Neural cell (in vitro differentiated cells): ENCODE measurements at regions not wholly inside any gene's neighbourhood (a gene's known extent, or its start where the extent isn't known, plus 50 kb on each side); places are given as distances from the start of the nearest gene placed in this dataset.

ENCODE experiments used
- H2AFZ ChIP-seq: fragments of 200-600, 300-800 bp; sonication (generic), shearing (Covaris generic); 2 replicates; pipeline ENCODE4 v1.6.0; 2014; ENCODE audit warnings: low read depth, mild to moderate bottlenecking, antibody characterized with exemption, low read length, moderate library complexity
- H3F3A ChIP-seq: fragments of 200-600 bp; shearing (Covaris generic); 2 replicates; pipeline ENCODE4 v1.6.1; 2016; ENCODE audit warnings: mild to moderate bottlenecking, moderate library complexity, mixed read lengths, antibody characterized with exemption, low read length; ENCODE audit not compliant: insufficient read depth, poor library complexity, severe bottlenecking
- H3K27ac ChIP-seq: fragments of 200-600, 300-800 bp; sonication (generic), shearing (Covaris generic); 2 replicates; pipeline ENCODE4 v1.5.1; 2014; ENCODE audit warnings: mild to moderate bottlenecking, low read length, moderate library complexity
- H3K27me3 ChIP-seq: fragments of 300-800, 200-600 bp; sonication (generic), shearing (Covaris generic); 2 replicates; pipeline ENCODE4 v1.6.0; 2014; ENCODE audit warnings: mild to moderate bottlenecking, low read depth, low read length, moderate library complexity; ENCODE audit not compliant: insufficient read depth
- H3K36me3 ChIP-seq: fragments of 300-800, 200-600 bp; sonication (generic), shearing (Covaris generic); 2 replicates; pipeline ENCODE4 v1.5.1; 2014; ENCODE audit warnings: mild to moderate bottlenecking, antibody characterized with exemption, low read length, moderate library complexity; ENCODE audit not compliant: insufficient read depth
- H3K4me2 ChIP-seq: fragments of 300-800, 200-600 bp; sonication (generic), shearing (Covaris generic); 2 replicates; pipeline ENCODE4 v1.6.0; 2014; ENCODE audit warnings: mild to moderate bottlenecking, low read length
- H3K4me3 ChIP-seq: fragments of 300-800, 200-600 bp; sonication (generic), shearing (Covaris generic); 2 replicates; pipeline ENCODE4 v1.5.1; 2014; ENCODE audit warnings: mild to moderate bottlenecking, low read length, moderate library complexity
- H3K79me2 ChIP-seq: fragments of 200-600 bp; shearing (Covaris generic); replicated peaks from 2 replicates; pipeline ENCODE4 v1.6.0; 2014; ENCODE audit warnings: mild to moderate bottlenecking, low read length, moderate library complexity; ENCODE audit not compliant: insufficient read depth
- H3K9ac ChIP-seq: fragments of 300-800, 200-600 bp; sonication (generic), shearing (Covaris generic); 2 replicates; pipeline ENCODE4 v1.6.1; 2016; ENCODE audit warnings: mild to moderate bottlenecking, low read length, mixed read lengths
- H3K9me2 ChIP-seq: fragments of 200-600 bp; shearing (Covaris generic); 2 replicates; pipeline ENCODE4 v1.6.1; 2016; ENCODE audit warnings: mild to moderate bottlenecking, low read length, mixed read lengths; ENCODE audit not compliant: insufficient read depth
- H3K9me3 ChIP-seq: fragments of 200-600, 300-800 bp; sonication (generic), shearing (Covaris generic); 2 replicates; pipeline ENCODE4 v1.6.1; 2016; ENCODE audit warnings: mild to moderate bottlenecking, mixed run types, low read length, moderate library complexity, mixed read lengths
- H4K20me1 ChIP-seq: fragments of 200-600 bp; shearing (Covaris generic); 2 replicates; pipeline ENCODE4 v1.6.1; 2016; ENCODE audit warnings: mild to moderate bottlenecking, mixed run types; ENCODE audit not compliant: insufficient read depth
- CTCF ChIP-seq: fragments of 450-650 bp; IDR thresholded peaks from 2 replicates; pipeline ENCODE4 v1.5.1; 2014; ENCODE audit warnings: antibody characterized with exemption, mild to moderate bottlenecking, moderate library complexity; ENCODE audit not compliant: poor library complexity, severe bottlenecking
- EP300 ChIP-seq: fragments of 450-650 bp; conservative IDR thresholded peaks from 2 replicates; pipeline ENCODE4 v1.6.1; 2014; ENCODE audit warnings: antibody characterized with exemption, mild to moderate bottlenecking, moderate library complexity; ENCODE audit not compliant: poor library complexity, severe bottlenecking
- EZH2 ChIP-seq: fragments of 200-600, 300-800 bp; shearing (Covaris generic), sonication (generic); IDR thresholded peaks from 2 replicates; pipeline ENCODE4 v1.6.1; 2014; ENCODE audit warnings: antibody characterized with exemption, low read length, borderline replicate concordance, mild to moderate bottlenecking; ENCODE audit not compliant: insufficient read depth, poor library complexity, severe bottlenecking
- MXI1 ChIP-seq: fragments of 450-650 bp; conservative IDR thresholded peaks from 2 replicates; pipeline ENCODE4 v1.6.1; 2014; ENCODE audit warnings: antibody characterized with exemption, mild to moderate bottlenecking; ENCODE audit not compliant: poor library complexity, severe bottlenecking
- POLR2AphosphoS5 ChIP-seq: IDR thresholded peaks from 2 replicates; pipeline ENCODE4 v1.6.1; 2012
- RAD21 ChIP-seq: fragments of 450-650 bp; conservative IDR thresholded peaks from 2 replicates; pipeline ENCODE4 v1.6.1; 2014; ENCODE audit warnings: antibody characterized with exemption, mild to moderate bottlenecking, moderate library complexity
- REST ChIP-seq: IDR thresholded peaks from 2 replicates; pipeline ENCODE4 v1.6.1; 2012; ENCODE audit warnings: borderline replicate concordance
- SMC3 ChIP-seq: fragments of 450-650 bp; conservative IDR thresholded peaks from 2 replicates; pipeline ENCODE4 v1.6.1; 2014; ENCODE audit warnings: antibody characterized with exemption, mild to moderate bottlenecking, moderate library complexity; ENCODE audit not compliant: poor library complexity
- TAF1 ChIP-seq: IDR thresholded peaks from 2 replicates; pipeline ENCODE4 v1.6.1; 2012; ENCODE audit warnings: low read depth

GRCh38 chr4:72991873-72992272 is 77.6 kb downstream of the COX18 start:
- H3K4me3 ChIP-seq, result no peak overlapping the region
- H3F3A ChIP-seq, result no peaks in the 10 kb centered on the region
- no peak overlapping the region for H3K4me2 ChIP-seq
- no peaks in the 10 kb centered on the region for H4K20me1 ChIP-seq
- no peak overlapping the region for H3K9ac ChIP-seq
- H3K9me2 ChIP-seq, result no peaks in the 10 kb centered on the region
- TF ChIP-seq EP300 (no peak), POLR2AphosphoS5 (no peak), TAF1 (no peak), EZH2 (no peak)
- no peak overlapping the region for H3K27ac ChIP-seq
- H3K27me3 ChIP-seq, result no peaks in the 10 kb centered on the region
- H2AFZ ChIP-seq, result no peak overlapping the region
- H3K79me2 ChIP-seq, result no peaks in the 10 kb centered on the region
- no peaks in the 10 kb centered on the region for H3K36me3 ChIP-seq
- no peaks in the 10 kb centered on the region for H3K9me3 ChIP-seq

- Histone ChIP-seq H3K79me2 (no peaks in the 10 kb centered on the region), H3K4me2 (no peak overlapping the region), H3K27me3 (no peaks in the 10 kb centered on the region), H3K27ac (no peak overlapping the region), H3K9me2 (no peaks in the 10 kb centered on the region), H3F3A (no peaks in the 10 kb centered on the region), H3K36me3 (no peaks in the 10 kb centered on the region), H4K20me1 (no peaks in the 10 kb centered on the region), H3K9me3 (no peaks in the 10 kb centered on the region), H2AFZ (no peak overlapping the region), H3K4me3 (no peak overlapping the region), H3K9ac (no peak overlapping the region)
- no peak for TF ChIP-seq EP300
These were observed 81.5 kb downstream of the COX18 start for GRCh38 chr4:72987741-72988729.

- H2AFZ ChIP-seq, result no peak overlapping the region
- H3K27me3 ChIP-seq, result no peaks in the 10 kb centered on the region
- no peak overlapping the region for H3K27ac ChIP-seq
- no peaks in the 10 kb centered on the region for H3K9me2 ChIP-seq
- TF ChIP-seq SMC3, result no peak
- TF ChIP-seq TAF1, result no peak
- TF ChIP-seq EP300, result no peak
- TF ChIP-seq REST, result no peak
- no peak for TF ChIP-seq RAD21
- TF ChIP-seq MXI1, result no peak
- TF ChIP-seq CTCF, result no peak
- no peak for TF ChIP-seq EZH2
- no peak for TF ChIP-seq POLR2AphosphoS5
- no peaks in the 10 kb centered on the region for H3F3A ChIP-seq
- no peak overlapping the region for H3K4me3 ChIP-seq
- no peak overlapping the region for H3K4me2 ChIP-seq
- no peaks in the 10 kb centered on the region for H3K36me3 ChIP-seq
- H3K79me2 ChIP-seq, result no peaks in the 10 kb centered on the region
- H3K9me3 ChIP-seq, result no peaks in the 10 kb centered on the region
- H4K20me1 ChIP-seq, result no peaks in the 10 kb centered on the region
- no peak overlapping the region for H3K9ac ChIP-seq
These were observed 85.2 kb downstream of the COX18 start for GRCh38 chr4:72984351-72984750.
